HG02938 (cell line): ENCODE measurements at regions not wholly inside any gene's neighbourhood (a gene's known extent, or its start where the extent isn't known, plus 50 kb on each side); places are given as distances from the start of the nearest gene placed in this dataset.
A peak's percentile ranks its signal among the peaks of the same experiment; 100 is the strongest.

Source experiments
- ATAC-seq: cut with Tn5 transposase; IDR thresholded peaks from one replicate; pipeline ENCODE4 v1.9.1; 2021; ENCODE audit warnings: mild to moderate bottlenecking, moderate library complexity; ENCODE audit not compliant: unreplicated experiment

DNA sequence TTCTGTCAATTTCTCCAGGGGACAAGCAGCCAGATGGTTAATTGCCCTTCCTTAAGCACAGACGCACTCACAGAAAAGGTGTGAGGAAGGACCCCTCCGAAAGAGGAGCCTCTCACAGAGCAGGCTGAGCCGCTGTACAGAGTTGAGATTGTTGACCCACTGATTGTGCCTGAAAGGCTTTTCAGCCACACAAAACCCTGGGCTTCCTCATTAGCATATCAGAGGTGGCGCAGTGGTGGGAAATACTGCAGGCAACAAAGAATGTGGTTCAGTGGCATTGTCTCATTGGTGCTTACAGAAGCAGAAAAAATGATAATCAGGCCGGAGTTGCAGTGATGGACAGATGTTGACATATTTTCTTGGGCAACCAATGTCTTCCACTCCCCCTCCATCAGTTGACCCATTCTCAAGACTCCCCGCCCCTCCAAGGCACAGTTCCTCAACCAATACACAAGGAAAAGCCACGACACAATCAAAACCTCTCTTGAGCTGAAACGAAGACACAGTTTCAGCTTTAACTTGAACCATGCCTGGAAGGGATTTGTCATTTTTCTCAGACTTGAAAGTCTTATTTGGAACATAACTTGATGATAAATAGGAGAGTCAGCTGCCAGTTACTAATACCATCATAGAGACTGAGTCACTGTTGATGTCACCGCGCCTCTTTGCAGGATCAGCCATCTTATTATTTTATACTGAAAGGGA lies 53.1 kb downstream of the ATXN3L start:
- no peak for ATAC-seq

DNA sequence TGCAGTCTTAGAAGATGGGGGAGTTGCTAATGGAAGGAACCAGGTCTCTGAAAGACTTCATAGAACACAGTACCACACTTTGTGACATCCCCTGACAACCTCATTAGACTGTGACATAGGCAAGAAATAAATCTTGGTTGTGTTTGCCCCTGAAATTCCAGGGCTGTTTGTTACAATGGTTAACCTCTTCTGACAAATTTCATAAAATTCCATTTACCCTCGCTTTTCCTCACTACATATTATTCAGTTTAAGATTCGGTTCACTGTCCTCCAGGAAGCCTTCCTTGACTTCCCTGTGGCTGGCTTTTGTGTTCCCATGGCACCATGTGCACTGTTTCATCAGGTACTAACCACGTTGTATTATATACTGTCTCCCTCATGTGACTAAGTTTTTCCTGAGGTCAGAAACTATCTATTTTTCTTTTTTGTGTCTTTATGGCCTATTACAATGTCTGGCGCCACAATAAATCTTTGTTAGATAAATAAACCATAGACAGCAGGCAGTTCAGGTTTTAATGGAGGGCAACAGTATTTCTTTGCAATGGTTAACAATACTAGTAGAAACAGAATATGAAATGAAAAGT lies 54.2 kb downstream of the ATXN3L start:
- no peak for ATAC-seq

DNA sequence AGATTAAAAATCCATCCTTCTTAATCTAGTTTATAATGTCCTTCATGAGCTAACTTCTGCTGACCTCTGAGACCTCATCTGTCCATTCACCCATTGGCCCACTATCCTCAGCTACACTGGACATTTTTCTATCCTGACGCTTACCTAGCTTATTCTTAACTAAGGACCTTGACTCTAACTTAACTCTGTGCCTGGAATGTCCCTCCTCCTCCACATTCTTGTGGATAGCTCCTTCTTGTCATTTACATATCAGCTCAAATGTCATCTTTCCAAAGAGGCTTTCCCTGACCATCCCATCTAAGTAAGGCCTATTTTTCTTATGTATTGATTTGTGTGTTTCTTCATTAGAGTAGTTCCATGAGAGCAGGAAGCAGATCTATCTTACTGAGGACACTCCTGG lies 54.7 kb downstream of the ATXN3L start:
- no peak for ATAC-seq

DNA sequence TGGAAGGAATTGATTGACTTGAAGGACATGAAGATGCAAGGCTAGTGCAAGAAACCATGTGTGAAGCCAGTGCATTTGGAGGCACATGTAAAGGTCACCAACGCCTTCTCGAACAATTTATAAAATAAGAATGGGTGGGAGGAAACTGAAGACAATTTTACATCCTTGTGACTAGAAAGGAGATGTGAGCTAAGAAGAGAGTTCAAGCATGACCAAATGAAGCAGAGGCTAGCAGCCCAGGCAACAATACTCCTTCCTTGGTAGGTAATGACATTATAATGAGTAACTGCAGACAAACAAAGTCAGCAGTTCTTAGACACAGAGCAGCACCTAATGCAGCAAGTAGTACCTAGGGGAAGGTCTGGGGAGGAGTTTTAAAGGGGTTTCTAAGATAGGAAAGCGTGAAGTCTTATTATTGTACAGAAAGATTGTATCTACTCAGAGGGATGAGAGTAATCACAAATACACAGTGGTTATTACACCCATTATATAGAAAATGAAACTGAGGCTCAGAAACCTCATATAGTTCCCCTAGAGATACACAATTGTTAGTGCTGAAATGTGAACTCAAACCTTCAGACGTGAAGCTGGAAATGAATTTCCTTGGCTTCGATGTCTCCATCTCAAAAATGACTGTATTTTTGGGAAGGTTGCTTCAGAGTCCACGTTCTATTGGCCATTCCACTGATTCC lies 56.1 kb downstream of the ATXN3L start:
- ATAC-seq = peak; percentile 68

DNA sequence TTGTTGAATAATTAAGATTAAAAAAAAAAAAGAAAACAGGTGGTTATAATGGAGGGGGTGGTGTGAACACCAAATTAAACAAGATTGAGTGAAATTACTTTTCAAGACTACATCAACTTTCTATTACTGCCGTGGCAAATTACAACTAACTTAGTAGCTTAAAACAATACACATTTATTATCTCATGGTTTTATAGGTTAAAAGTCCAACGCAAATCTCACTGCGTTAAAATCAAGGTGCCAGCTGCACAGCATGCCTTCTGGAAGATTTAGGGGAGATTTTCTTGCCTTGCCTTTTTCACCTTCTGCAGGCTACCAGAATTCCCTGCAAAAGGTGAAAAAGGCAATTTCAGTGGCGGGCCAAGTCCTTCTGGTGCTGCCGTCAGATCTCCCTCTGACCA lies 58.5 kb downstream of the ATXN3L start:
- no peak for ATAC-seq

DNA sequence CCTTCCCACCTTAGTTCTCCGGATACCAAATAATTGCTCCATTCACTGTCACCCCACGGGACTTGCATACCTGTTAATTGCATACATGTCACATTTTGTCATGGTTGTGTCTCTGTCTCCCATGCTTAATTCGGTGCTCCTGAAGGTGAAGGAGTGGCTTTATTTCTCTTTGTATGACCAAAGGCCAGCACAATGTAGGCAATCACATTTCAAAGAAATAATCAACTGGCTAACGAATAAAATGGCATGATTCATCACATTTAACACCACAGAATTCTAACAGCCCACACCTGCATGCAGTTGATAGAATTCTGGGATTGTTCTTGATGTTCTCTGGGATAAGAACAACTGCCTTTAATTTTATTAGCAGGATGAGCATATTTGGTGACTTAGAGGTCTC lies 59.3 kb downstream of the ATXN3L start:
- ATAC-seq = no peak

DNA sequence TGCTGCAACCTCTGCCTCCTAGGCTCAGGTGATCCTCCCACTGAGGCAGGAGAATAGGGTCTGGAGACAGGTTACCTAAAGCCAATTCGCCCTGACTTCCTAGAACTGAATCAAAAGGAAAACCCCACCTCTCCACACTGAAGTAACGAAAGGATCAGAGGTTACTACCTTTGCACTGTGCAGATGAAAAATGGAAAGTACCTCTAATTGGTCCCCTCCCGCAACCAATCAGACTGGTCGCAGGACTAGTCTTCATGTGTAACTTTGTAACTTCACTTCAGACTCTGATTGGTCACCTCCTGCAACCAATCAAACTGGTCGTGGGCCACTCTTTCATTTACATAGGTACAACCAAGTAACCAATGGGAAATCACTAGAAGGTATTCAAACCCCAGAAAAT lies 61.1 kb downstream of the ATXN3L start:
- no peak for ATAC-seq

DNA sequence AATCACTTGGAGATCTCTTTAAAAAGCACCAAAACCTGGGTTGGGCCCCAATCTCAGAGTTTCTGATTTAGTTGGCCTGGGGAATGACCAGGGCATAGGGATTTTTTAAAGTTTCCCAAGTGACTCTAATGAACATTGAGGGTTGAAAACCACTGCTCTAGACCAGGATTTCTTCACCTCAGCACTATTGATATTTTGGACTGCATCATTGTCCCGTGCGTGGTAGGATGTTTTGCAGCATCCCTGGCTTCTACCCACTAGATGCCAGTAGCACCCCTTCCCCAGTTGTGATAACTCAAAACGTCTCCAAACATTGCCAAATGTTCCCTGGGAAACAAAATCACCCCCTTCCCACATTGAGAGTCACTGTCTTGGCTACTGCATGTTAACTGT lies 61.8 kb downstream of the ATXN3L start:
- no peak for ATAC-seq

DNA sequence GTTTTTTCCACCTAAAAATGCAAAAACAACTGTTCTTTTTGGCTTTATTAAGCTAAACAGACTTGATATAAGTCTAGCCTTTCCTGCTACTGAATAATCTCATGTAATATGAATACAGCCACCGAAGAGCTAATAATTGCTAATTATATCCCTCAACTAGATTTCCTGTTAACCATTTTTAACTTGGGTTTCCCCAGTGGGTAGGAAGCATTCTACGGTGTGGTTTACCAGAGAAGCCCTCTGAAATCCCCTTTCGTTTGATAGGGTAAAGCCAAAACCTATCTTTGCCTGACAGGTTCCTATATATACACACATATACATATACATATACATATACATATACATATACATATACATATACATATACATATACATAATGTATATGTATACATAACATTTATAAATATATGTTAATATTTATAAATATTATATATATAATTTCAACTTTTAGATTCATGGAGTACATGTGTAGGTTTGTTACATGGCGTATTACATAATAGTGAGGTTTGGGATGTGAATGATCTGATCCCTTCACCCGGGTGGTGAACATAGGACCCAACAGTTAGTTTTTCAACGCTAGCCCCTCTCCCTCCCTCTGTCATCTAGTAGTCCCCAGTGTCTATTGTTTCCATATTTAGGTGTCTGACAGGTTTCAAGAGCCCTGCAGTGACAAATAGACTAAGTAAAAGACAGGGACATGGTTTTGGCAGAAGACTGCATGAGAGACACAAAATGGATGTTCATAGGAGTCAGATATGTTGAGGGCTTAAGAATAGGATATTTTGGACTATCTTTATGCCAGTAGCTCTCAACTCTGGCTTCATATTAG lies 62.4 kb downstream of the ATXN3L start:
- ATAC-seq = peak; percentile 54

DNA sequence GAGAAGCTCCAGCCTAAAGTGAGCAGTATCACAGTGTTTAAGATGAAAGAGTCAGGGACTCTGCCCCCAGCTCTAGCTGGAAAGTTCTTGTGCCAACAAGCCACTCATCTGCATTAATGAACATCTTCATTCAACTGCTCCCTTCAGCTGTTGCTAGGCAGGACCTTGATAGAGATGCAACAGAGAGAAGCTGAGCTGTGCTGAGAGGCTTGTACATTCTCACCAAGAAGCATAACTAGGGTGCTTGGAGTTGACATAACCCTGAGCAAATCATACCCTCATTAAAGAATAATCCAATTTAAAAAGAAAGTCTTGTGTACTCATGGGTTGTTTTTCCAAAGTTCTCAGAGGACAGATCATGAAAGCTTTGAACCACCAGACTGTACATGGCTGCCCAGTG lies 63.2 kb downstream of the ATXN3L start:
- no peak for ATAC-seq

DNA sequence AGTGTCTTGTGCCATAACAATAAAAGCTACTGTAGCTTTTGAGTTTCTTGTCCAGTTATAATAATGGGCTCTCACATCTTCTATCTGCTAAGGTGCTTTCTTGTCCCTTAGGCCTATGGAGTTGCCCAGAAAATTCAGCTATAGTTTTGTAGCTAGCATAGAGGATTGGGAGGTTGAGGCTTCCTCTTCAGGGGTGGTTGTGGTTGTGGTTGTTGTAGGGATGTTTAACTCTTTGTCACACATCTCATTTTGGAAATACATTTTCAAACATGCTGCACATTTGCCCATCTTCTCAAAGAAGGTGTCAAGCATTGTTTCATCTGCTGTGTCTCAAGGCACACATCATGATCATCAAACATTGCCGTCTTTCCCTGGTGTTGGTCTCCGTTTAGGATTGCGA lies 65.0 kb downstream of the ATXN3L start:
- ATAC-seq = no peak

DNA sequence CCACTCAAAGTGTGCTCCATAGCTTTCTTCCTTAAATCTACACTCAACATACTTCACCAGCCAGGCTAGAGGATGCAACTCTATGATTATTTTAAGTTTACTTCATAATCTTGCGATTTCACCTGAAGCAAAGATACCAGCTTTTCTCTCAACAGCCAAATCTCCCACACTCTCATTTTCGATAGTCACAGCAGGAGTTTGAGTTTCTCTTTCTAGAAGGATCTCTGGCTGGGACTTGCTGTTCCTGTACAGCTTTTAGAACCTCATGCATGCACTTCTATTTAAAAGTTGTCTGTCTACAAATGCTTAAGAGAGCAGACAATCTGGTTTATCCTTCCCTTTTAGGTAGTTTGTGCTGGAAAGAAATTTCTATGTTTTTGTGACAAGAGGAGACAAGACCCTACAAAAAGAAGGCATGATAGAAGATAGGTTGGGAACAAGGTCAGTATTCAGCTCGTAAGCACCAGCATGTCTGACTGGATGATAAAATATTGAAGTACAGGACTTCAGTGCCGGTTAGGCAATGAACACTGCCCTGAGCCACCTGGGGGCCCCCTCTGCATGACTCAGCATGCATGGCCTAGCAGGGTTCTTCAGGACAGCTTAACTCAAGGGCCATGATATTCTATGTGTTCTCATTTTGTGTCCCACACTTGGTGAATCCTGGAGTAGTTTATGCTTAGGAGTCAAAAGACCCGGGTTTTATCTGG lies 65.6 kb downstream of the ATXN3L start:
- no peak for ATAC-seq

DNA sequence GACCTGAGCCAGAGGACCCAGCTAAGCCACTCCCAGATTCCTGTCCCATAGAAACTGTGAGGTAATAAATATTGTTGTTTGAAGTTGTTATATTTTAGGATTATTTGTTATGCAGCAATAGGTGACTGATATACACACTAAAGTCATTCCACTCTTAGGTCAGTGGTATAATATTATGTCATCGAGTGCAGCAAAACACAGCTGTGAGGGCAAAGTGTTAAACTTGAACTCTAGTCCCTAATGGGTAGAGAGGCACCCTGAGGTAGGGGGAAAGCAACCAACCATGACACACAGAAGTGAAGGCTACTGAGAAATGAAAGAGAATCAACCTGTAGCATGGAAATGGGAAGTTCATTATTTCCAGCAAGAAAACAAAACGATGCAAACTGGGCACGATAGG lies 66.6 kb downstream of the ATXN3L start:
- ATAC-seq = no peak

DNA sequence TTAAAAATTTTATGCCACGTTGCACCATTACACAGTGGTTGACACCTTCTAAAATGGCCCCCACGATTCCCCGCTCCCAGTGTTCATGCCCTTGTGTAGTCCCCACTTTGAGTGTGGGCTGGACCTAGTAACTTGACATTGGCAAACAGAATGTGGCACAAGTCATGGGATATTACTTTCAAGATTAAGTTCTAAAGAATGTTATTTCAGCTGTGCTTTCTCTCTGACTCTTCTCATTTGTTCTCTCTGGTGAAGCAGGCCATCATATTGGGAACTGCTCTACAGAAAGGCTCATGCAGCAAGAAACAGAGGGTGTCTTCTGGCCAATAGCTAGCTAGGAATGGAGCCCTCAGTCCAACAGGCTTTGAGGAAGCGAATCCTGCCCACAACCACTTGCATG lies 67.1 kb downstream of the ATXN3L start:
- ATAC-seq = no peak

DNA sequence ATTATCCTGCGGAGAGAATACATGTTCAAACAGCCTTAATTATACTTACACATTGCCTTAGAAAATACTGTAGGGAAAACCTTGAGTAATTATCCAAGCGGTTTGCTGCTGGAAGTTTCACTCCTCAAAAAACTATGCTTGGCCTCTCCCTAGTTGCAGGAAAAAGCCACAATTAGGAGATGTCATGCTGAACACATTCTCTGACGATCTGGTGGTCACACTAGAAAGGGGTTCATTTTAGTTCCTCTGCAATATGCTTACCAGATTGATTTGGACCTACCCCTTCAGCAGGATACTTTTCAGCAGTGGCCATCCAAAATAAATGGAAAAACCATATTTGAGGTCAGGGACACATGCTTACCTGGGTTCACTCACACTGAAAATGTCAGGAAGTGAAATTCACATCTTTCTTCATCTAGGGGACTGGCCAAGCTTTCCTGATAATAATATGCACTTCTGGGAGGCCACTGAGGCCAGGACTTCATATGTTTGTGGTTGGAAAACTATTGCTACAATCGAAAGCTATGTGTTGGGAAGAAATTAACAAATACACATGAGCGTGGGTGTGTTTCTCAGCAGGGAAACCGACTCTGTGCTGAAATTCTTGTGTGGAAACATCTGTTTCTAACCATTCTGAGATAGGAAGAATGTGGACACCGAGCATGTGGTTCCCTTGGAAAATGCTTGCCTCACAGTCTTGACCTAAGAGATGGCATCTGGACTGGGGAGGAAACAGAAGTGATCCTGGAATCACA lies 68.8 kb downstream of the ATXN3L start:
- ATAC-seq = no peak

DNA sequence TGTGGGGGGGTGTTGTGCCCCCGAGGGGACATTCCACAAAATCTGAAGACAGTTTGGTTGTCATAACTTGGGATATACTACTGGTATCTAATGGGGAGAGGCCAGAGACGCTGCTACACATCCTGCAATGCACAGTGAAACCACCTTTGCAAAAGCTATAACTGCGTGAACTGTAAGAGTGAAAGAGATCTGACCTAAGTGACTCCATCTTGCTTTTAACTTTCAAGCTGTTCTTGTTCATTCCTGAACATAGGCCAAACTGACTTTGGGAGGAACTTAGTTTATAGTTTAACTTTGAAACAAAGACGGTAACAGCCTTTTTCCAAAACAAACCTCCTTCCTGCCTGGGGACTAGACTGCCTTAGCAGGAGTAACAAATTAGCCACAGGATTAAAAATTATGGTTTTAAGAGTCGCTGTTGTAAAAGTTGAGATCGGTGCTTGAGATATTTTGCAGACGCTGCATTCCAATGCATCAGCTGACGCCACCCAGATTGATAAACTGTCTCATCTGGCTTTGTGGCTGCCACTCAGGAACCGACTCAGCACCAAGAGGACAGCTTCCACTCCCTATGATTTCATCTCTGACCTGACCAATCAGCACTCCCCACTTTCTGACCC lies 70.9 kb downstream of the ATXN3L start:
- no peak for ATAC-seq

DNA sequence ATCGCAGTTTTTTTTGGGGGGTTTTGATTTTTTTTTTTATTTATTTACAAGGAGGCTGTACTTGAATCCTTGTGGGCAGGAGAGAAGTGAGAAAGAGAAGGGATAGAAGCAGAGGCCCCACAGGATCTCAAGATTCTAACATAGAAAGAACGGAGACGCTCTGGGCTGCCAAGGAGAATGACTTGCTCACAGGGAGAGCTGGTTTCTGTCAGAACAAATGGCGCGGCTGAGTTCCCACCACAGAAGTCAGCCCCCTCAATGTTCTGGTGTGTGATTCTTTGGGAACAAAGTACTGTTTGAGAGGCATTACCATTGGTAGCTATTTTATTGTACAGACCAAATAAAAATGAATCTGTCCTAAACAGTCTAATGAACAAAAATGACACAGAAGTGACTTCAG lies 80.6 kb downstream of the ATXN3L start:
- ATAC-seq = no peak

DNA sequence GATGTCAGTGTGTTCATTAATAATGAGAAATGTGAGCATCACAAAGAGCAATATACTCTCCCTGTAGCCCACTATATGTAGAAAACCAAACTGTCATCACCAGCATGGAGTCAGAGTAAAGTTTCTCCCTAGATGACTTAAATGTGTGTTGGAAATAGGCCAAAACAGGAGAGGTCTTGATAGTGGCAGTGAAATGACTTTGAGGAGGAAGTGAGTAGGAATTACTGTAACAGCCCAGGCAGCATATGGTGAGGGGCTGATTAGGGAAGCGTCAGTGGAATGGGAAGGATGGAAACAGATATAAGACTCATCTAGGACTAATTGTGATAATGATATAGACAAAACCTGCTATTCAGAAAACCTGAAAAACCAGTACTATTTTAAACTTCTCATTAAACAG lies 83.9 kb downstream of the ATXN3L start:
- ATAC-seq = no peak

DNA sequence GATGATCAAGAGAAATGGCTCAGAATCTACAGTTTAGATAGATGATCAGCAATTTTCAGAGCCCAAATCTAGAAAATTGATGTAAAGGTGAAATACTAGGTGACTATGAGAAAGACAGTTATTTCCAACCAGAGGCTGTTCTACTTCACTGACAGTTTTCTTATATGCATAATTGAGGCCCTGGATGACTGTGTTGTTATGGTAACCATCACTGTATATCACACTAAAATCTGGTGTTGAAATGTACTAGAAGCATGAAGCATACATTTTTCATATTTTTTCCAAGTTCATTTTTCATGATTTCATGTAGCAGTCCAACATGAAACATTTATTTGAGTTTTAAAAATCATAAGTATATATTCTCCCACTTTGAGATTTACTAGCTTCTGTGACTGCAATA lies 87.4 kb downstream of the ATXN3L start:
- no peak for ATAC-seq

DNA sequence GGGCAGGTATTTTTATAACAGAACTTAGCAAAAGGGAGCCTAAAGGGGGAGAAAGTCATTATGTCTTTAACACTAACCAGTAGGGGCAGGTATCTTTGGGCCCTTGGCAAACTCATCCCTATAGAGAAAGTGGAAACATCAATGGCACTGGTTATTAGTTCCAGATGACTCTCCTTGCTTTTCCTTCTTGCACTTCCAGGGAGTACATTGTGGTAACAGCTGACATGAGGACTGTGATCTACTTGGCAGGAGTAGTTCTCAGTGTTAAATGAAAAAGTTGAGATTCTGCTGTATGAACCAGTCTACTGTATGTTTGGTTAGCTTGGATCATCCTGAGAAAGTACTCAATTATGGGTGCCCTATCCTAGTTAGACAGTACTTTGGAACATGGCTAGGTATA lies 93.6 kb downstream of the ATXN3L start:
- ATAC-seq = no peak
